DOHH2 (cell line): ENCODE measurements at regions not wholly inside any gene's neighbourhood (a gene's known extent, or its start where the extent isn't known, plus 50 kb on each side); places are given as distances from the start of the nearest gene placed in this dataset.

Experiments used
- EZH2phosphoT487 ChIP-seq: fragments of 200-600 bp; sonication (generic); IDR thresholded peaks from 2 replicates; pipeline ENCODE4 v1.6.1; 2017; ENCODE audit warnings: borderline replicate concordance, mild to moderate bottlenecking, antibody characterized with exemption, low read length, moderate library complexity, mixed read lengths
- TF ChIP-seq, protein P1 (sequence below): fragments of 200-600 bp; sonication (generic); IDR thresholded peaks from one replicate; pipeline ENCODE4 v1.5.1; 2014; ENCODE audit warnings: antibody characterized with exemption, mild to moderate bottlenecking, low read depth, low read length; ENCODE audit not compliant: poor library complexity, severe bottlenecking

DNA sequence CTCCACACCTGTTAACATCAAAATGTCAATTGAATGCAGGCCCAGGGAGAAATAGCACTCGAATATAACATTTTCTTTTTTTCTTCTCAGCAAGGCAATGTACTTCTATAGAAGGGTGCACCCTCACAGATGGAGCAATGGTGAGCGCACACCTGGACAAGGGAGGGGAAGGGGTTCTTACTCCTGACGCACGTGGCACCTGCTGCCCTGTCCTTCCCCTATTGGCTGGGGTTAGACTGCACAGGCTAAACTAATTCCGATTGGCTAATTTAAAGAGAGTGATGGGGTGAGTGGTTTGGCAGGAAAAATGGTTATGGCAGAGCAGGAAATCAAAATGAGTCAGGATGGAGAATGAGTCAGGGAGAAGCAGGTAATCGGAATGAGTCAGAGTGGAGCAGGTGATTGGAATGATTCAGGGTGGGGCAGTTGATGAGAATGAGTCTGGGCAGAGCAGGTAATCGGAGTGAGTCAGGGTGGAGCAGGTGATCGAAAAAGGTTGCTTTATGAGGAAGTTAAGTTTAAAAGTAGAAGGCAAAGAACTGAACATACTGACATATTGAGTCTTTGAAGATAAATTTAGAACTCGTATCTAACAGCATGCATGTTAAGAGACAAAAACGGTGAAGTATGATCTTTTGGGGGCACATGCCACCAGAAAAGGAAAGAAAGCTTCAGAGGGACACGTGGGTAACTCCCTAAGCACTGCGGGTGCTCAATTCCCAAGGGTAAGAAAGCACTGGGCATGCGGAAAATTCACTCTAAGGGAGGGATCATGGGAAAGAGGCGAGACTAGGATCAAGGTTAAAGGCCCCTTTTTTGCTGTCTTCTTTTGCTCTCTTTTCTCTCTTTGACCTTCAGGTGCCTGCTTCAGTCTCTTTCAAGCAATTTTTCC lies 72.9 kb upstream of the GALNT15 start:
- TF ChIP-seq, protein P1, sequence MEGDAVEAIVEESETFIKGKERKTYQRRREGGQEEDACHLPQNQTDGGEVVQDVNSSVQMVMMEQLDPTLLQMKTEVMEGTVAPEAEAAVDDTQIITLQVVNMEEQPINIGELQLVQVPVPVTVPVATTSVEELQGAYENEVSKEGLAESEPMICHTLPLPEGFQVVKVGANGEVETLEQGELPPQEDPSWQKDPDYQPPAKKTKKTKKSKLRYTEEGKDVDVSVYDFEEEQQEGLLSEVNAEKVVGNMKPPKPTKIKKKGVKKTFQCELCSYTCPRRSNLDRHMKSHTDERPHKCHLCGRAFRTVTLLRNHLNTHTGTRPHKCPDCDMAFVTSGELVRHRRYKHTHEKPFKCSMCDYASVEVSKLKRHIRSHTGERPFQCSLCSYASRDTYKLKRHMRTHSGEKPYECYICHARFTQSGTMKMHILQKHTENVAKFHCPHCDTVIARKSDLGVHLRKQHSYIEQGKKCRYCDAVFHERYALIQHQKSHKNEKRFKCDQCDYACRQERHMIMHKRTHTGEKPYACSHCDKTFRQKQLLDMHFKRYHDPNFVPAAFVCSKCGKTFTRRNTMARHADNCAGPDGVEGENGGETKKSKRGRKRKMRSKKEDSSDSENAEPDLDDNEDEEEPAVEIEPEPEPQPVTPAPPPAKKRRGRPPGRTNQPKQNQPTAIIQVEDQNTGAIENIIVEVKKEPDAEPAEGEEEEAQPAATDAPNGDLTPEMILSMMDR, result no peak
- no peak for TF ChIP-seq EZH2phosphoT487
